ENCODE measurements at regions not wholly inside any gene's neighbourhood (a gene's known extent, or its start where the extent isn't known, plus 50 kb on each side); places are given as distances from the start of the nearest gene placed in this dataset.

- Histone ChIP-seq H3K9me3 (ENCODE audit: control insufficient read depth in 1 of 2, insufficient read depth in 1 of 2, low read depth in 1 of 2, low read length in 2 of 2) (no peaks in the 10 kb centered on the region), H3K36me3 (ENCODE audit: control insufficient read depth in 1 of 2, insufficient read depth in 2 of 2, low read length in 2 of 2) (no peaks in the 10 kb centered on the region), H3K27ac (ENCODE audit: low read depth, low read length) (no peak overlapping the region), H3K9ac (ENCODE audit: low read length) (no peak overlapping the region), H3K4me3 (replicated peaks in 1 of 2; ENCODE audit: low read depth in 1 of 2, low read length in 2 of 2) (no peak overlapping the region), H3K79me2 (ENCODE audit: insufficient read depth, low read length) (no peaks in the 10 kb centered on the region), H3K4me1 (ENCODE audit: control insufficient read depth in 1 of 2, insufficient read depth in 2 of 2, low read length in 2 of 2) (no peaks in the 10 kb centered on the region), H2AFZ (ENCODE audit: low read depth, low read length, poor library complexity, severe bottlenecking) (no peak overlapping the region), H3K9me2 (ENCODE audit: insufficient read depth) (no peaks in the 10 kb centered on the region), H4K20me1 (ENCODE audit: insufficient read depth) (no peaks in the 10 kb centered on the region), H3K27me3 (ENCODE audit: insufficient read depth, low read length) (peaks cover 29% of the 10 kb centered on the region), H3K4me2 (ENCODE audit: low read length) (no peak overlapping the region)
- ATAC-seq (no peak), DNase-seq (ENCODE audit: low read depth, low spot score) (no peak)
- ChIA-PET CTCF (no interaction called here), RAD21 (ENCODE audit: low non-redundant PET in 1 of 2, low total read pairs in 2 of 2, uncharacterized antibody in 2 of 2, unreplicated experiment in 2 of 2) (no interaction called here), POLR2A (no interaction called here)
- intact Hi-C loops (cut with micrococcal nuclease) = no loop called here
- no peak for TF ChIP-seq SIN3A (IDR thresholded peaks at IDR 0.05; ENCODE audit: low read depth)
- no peak for TF ChIP-seq POLR2AphosphoS5 (IDR thresholded peaks at IDR 0.05; ENCODE audit: low read depth, low read length)
- no peak for TF ChIP-seq EZH2phosphoT487 (IDR thresholded peaks at IDR 0.05; ENCODE audit: borderline replicate concordance)
- no TSS peak for BruUV-seq (replicated peaks)
Observed at GRCh38 chr7:25619381-25619780, 391.1 kb upstream of the NPVF start.

- Histone ChIP-seq H3K27ac (ENCODE audit: low read depth, low read length) (no peak overlapping the region), H3K36me3 (ENCODE audit: control insufficient read depth in 1 of 2, insufficient read depth in 2 of 2, low read length in 2 of 2) (no peaks in the 10 kb centered on the region), H3K27me3 (ENCODE audit: insufficient read depth, low read length) (peaks cover 29% of the 10 kb centered on the region), H3K4me3 (replicated peaks in 1 of 2; ENCODE audit: low read depth in 1 of 2, low read length in 2 of 2) (no peak overlapping the region), H2AFZ (ENCODE audit: low read depth, low read length, poor library complexity, severe bottlenecking) (no peak overlapping the region), H3K79me2 (ENCODE audit: insufficient read depth, low read length) (no peaks in the 10 kb centered on the region), H3K4me2 (ENCODE audit: low read length) (no peak overlapping the region), H3K9me3 (ENCODE audit: control insufficient read depth in 1 of 2, insufficient read depth in 1 of 2, low read depth in 1 of 2, low read length in 2 of 2) (no peaks in the 10 kb centered on the region), H3K9me2 (ENCODE audit: insufficient read depth) (no peaks in the 10 kb centered on the region), H3K9ac (ENCODE audit: low read length) (no peak overlapping the region), H3K4me1 (ENCODE audit: control insufficient read depth in 1 of 2, insufficient read depth in 2 of 2, low read length in 2 of 2) (no peaks in the 10 kb centered on the region), H4K20me1 (ENCODE audit: insufficient read depth) (no peaks in the 10 kb centered on the region)
- RAD21 ChIA-PET (ENCODE audit: low non-redundant PET in 1 of 2, low total read pairs in 2 of 2, uncharacterized antibody in 2 of 2, unreplicated experiment in 2 of 2) = no interaction called here
- BruUV-seq (replicated peaks) = no TSS peak
- CTCF ChIA-PET = no interaction called here
- DNase-seq (ENCODE audit: low read depth, low spot score) (no peak), ATAC-seq (no peak)
- POLR2A ChIA-PET = no interaction called here
- intact Hi-C loops (cut with micrococcal nuclease) = no loop called here
- TF ChIP-seq ELF1 (IDR thresholded peaks at IDR 0.05; ENCODE audit: borderline replicate concordance, low read depth) (no peak), YY1 (IDR thresholded peaks at IDR 0.05; ENCODE audit: extremely low read depth, insufficient replicate concordance, low read depth, low read length) (no peak), SIN3A (IDR thresholded peaks at IDR 0.05; ENCODE audit: low read depth) (no peak), ZNF274 (IDR thresholded peaks at IDR 0.05; ENCODE audit: low read depth, low read length) (no peak), CBX3 (IDR thresholded peaks at IDR 0.05; ENCODE audit: low read depth) (no peak), EZH2 (IDR thresholded peaks at IDR 0.05) (no peak), RAD21 (IDR thresholded peaks at IDR 0.05; ENCODE audit: low read depth) (no peak), CTCF (IDR thresholded peaks at IDR 0.05 in 2 of 3, conservative IDR thresholded peaks at IDR 0.05 in 1 of 3; ENCODE audit: borderline replicate concordance in 1 of 3, insufficient read depth in 1 of 3, low read depth in 2 of 3, low read length in 2 of 3) (no peak), ATF3 (IDR thresholded peaks at IDR 0.05) (no peak), TCF7L2 (IDR thresholded peaks at IDR 0.05; ENCODE audit: borderline replicate concordance, extremely low read depth, insufficient read depth, insufficient read length) (no peak), POLR2AphosphoS5 (IDR thresholded peaks at IDR 0.05; ENCODE audit: low read depth, low read length) (no peak), ZBTB33 (IDR thresholded peaks at IDR 0.05; ENCODE audit: extremely low read depth, insufficient replicate concordance, low read length) (no peak)
Observed at GRCh38 chr7:25619963-25620799, 391.9 kb upstream of the NPVF start.

All from HCT116 (cell line).